ENCODE measurements at regions not wholly inside any gene's neighbourhood (a gene's known extent, or its start where the extent isn't known, plus 50 kb on each side); places are given as distances from the start of the nearest gene placed in this dataset.

DNA sequence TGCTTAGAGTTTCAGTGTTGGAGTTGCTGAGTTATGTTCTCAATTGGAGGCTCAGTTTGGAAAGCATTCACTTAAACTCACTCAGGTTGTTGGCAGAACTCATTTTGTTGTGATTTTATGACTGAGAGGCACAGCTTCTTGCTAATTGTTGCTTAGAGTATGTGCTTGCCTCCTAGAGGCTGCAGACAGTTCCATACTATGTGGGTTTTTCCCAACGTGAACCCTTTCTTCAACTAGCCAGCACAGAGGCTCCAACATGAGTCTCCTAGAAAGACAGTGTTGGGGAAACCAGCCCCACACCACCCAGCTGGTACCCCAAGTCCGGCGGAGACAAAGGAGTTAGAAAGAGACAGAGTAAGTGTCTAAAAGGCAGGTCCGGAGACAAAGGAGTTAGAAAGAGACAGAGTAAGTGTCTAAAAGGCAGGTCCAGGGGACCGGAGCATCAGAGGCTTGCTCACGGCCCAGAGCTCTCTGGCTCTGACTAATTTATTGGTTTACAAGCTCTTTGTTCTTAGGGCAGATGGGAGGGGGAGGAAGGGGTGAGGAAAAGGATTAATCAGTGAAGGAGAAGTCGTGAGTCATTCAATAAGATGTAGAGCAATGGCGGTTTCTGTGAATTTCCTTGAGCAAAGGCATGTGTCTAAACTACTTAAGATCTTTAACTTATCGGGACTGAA lies 999.7 kb upstream of the LRRTM1 start:
- BruUV-seq (replicated peaks) = no TSS peak
- Histone ChIP-seq H3K79me2 (ENCODE audit: low read length) (no peaks in the 10 kb centered on the region), H3K27ac (ENCODE audit: low read length) (peak overlapping the region; percentile 51), H3F3A (ENCODE audit: low read length, unreplicated experiment) (no peaks in the 10 kb centered on the region), H2AFZ (ENCODE audit: low read length) (peak overlapping the region; percentile 83), H3K9ac (ENCODE audit: low read length) (no peak overlapping the region), H3K9me2 (replicated peaks; ENCODE audit: low read length) (no peaks in the 10 kb centered on the region), H3K36me3 (ENCODE audit: low read depth, low read length) (no peaks in the 10 kb centered on the region), H3K4me2 (ENCODE audit: low read length) (peak overlapping the region; percentile 52), H4K20me1 (ENCODE audit: low read length) (no peaks in the 10 kb centered on the region), H3K4me3 (ENCODE audit: low read length) (no peak overlapping the region), H3K27me3 (ENCODE audit: low read length) (no peaks in the 10 kb centered on the region), H3K4me1 (ENCODE audit: insufficient read depth, low read length) (peaks cover 13% of the 10 kb centered on the region; the same call in 1 of the 2 replicates), H3K9me3 (ENCODE audit: low read length) (peaks cover 3% of the 10 kb centered on the region; the same call in 1 of the 2 replicates)
- TF ChIP-seq EZH2phosphoT487 (IDR thresholded peaks at IDR 0.05; ENCODE audit: borderline replicate concordance, low read length) = no peak
- TF ChIP-seq, protein P1, sequence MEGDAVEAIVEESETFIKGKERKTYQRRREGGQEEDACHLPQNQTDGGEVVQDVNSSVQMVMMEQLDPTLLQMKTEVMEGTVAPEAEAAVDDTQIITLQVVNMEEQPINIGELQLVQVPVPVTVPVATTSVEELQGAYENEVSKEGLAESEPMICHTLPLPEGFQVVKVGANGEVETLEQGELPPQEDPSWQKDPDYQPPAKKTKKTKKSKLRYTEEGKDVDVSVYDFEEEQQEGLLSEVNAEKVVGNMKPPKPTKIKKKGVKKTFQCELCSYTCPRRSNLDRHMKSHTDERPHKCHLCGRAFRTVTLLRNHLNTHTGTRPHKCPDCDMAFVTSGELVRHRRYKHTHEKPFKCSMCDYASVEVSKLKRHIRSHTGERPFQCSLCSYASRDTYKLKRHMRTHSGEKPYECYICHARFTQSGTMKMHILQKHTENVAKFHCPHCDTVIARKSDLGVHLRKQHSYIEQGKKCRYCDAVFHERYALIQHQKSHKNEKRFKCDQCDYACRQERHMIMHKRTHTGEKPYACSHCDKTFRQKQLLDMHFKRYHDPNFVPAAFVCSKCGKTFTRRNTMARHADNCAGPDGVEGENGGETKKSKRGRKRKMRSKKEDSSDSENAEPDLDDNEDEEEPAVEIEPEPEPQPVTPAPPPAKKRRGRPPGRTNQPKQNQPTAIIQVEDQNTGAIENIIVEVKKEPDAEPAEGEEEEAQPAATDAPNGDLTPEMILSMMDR (conservative IDR thresholded peaks at IDR 0.05; ENCODE audit: low read depth, low read length) = no peak
- TF ChIP-seq EZH2 (IDR thresholded peaks at IDR 0.05; ENCODE audit: low read length, unreplicated experiment) = no peak
- ATAC-seq (peak; percentile 83), DNase-seq (peak; percentile 78)
- ChIA-PET POLR2A (ENCODE audit: unreplicated experiment) (no interaction called here), CTCF (interaction anchor here (0.6 kb wide), 2 partner anchors 446 to 591 kb away, joined by 3 to 7 read pairs; no protein-coding TSS in a partner anchor)
- intact Hi-C loops (cut with micrococcal nuclease) = no loop called here

DNA sequence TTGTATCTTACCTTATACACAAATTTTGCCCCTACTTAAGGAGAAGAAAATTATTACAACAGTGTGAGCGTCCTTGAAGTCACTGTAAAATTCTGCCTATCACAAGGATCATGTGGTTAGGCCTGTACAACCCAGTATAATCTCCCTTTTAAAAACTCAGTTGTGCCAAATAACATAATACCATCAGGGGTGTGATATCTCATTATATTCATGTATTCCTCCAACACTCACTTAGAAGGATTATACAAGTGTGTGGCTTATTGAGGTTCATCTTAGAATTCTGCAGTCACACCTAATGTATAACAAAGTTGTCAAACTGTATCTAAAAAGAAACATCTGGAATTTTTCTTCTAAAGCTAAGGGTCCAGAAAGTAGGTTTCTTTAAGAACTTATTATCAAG lies 998.8 kb upstream of the LRRTM1 start:
- Histone ChIP-seq H3K4me3 (ENCODE audit: low read length) (no peak overlapping the region), H3K79me2 (ENCODE audit: low read length) (no peaks in the 10 kb centered on the region), H3K27me3 (ENCODE audit: low read length) (no peaks in the 10 kb centered on the region), H2AFZ (ENCODE audit: low read length) (no peak overlapping the region), H3K27ac (ENCODE audit: low read length) (no peak overlapping the region), H3K4me2 (ENCODE audit: low read length) (no peak overlapping the region), H4K20me1 (ENCODE audit: low read length) (no peaks in the 10 kb centered on the region), H3K36me3 (ENCODE audit: low read depth, low read length) (no peaks in the 10 kb centered on the region), H3K4me1 (ENCODE audit: insufficient read depth, low read length) (peaks cover 13% of the 10 kb centered on the region; the same call in 1 of the 2 replicates), H3F3A (ENCODE audit: low read length, unreplicated experiment) (no peaks in the 10 kb centered on the region), H3K9me2 (replicated peaks; ENCODE audit: low read length) (no peaks in the 10 kb centered on the region), H3K9me3 (ENCODE audit: low read length) (peaks cover 3% of the 10 kb centered on the region; the same call in 1 of the 2 replicates), H3K9ac (ENCODE audit: low read length) (no peak overlapping the region)
- DNase-seq (no peak), ATAC-seq (no peak)
- POLR2A ChIA-PET (ENCODE audit: unreplicated experiment) = no interaction called here
- TF ChIP-seq EZH2 (IDR thresholded peaks at IDR 0.05; ENCODE audit: low read length, unreplicated experiment) (no peak), EZH2phosphoT487 (IDR thresholded peaks at IDR 0.05; ENCODE audit: borderline replicate concordance, low read length) (no peak)
- TF ChIP-seq, protein P1 (conservative IDR thresholded peaks at IDR 0.05; ENCODE audit: low read depth, low read length) = no peak
- CTCF ChIA-PET = no interaction called here
- BruUV-seq (replicated peaks) = no TSS peak
- intact Hi-C loops (cut with micrococcal nuclease) = no loop called here

DNA sequence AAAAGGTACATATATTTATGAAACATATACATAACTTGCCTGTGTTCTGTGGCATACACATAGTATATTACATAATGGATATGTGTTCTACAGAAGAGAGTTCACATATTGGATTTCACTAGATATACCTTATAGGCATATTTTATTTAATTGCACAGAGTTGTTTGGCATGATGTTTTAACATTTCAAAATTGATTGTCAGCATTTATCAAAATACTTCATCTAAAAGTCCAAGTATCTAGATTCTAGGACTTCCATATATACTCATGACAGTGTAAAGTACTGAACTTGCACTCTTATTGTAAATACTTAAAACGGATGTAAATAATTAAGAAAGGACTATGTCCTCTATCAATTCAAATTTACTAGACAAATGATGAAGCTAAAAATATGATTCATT lies 995.3 kb upstream of the LRRTM1 start:
- Histone ChIP-seq H3K79me2 (ENCODE audit: low read length) (no peaks in the 10 kb centered on the region), H3K9me3 (ENCODE audit: low read length) (peaks cover 7% of the 10 kb centered on the region), H3K4me1 (ENCODE audit: insufficient read depth, low read length) (peaks cover 10% of the 10 kb centered on the region; the same call in 1 of the 2 replicates), H3K27me3 (ENCODE audit: low read length) (no peaks in the 10 kb centered on the region), H3K4me2 (ENCODE audit: low read length) (no peak overlapping the region), H3K27ac (ENCODE audit: low read length) (no peak overlapping the region), H3K9ac (ENCODE audit: low read length) (no peak overlapping the region), H3K4me3 (ENCODE audit: low read length) (no peak overlapping the region), H2AFZ (ENCODE audit: low read length) (no peak overlapping the region), H4K20me1 (ENCODE audit: low read length) (no peaks in the 10 kb centered on the region), H3F3A (ENCODE audit: low read length, unreplicated experiment) (no peaks in the 10 kb centered on the region), H3K36me3 (ENCODE audit: low read depth, low read length) (no peaks in the 10 kb centered on the region), H3K9me2 (replicated peaks; ENCODE audit: low read length) (no peaks in the 10 kb centered on the region)
- BruUV-seq (replicated peaks) = no TSS peak
- intact Hi-C loops (cut with micrococcal nuclease) = no loop called here
- DNase-seq (no peak), ATAC-seq (no peak)
- TF ChIP-seq EZH2phosphoT487 (IDR thresholded peaks at IDR 0.05; ENCODE audit: borderline replicate concordance, low read length) (no peak), EZH2 (IDR thresholded peaks at IDR 0.05; ENCODE audit: low read length, unreplicated experiment) (no peak)
- TF ChIP-seq, protein P1 (conservative IDR thresholded peaks at IDR 0.05; ENCODE audit: low read depth, low read length) = no peak
- POLR2A ChIA-PET (ENCODE audit: unreplicated experiment) = no interaction called here
- CTCF ChIA-PET = no interaction called here
